K562 (cell line): ENCODE measurements at regions not wholly inside any gene's neighbourhood (a gene's known extent, or its start where the extent isn't known, plus 50 kb on each side); places are given as distances from the start of the nearest gene placed in this dataset.

Experiments used
- ATAC-seq: fragments of 200-7000 bp; cut with Tn5 transposase; 3 replicates; pipeline ENCODE4 v1.9.1; 2020; ENCODE audit warnings: moderate library complexity
- BruUV-seq: library from RNA; stranded (reverse); fragments of 400-500 nt; replicated peaks from 2 replicates; lab custom pipeline; 2021; lab: Mats Ljungman, UMichigan
- CTCF ChIA-PET: fragments of 300-600 bp; formaldehyde crosslinking; extraction: SDS; loops from one replicate; lab custom pipeline; 2021; ENCODE audit warnings: low intra/inter-chr PET ratio; lab: Yijun Ruan, JAX
- POLR2A ChIA-PET: fragments of 300-600, 350-650 bp; sonication (Branson Sonifier 250); formaldehyde crosslinking; extraction: SDS; loops from one replicate; lab custom pipeline; 2021; ENCODE audit warnings: antibody characterized with exemption, inconsistent platforms; lab: Yijun Ruan, JAX
- DNase-seq, 4 experiments: peaks; one replicate each; pipeline versions ENCODE4 v3.0.0 to v3.0.0-alpha.2; 2011 to 2018; ENCODE audit warnings: low spot score in 3 of 4, mixed read lengths in 3 of 4; ENCODE audit errors: extremely low read depth in 1 of 4
- FAIRE-seq: peaks from 2 replicates; lab custom pipeline; 2011; peaks lifted over from hg19 to GRCh38; lab: Jason Lieb, UNC
- H2AFZ ChIP-seq: 2 replicates; pipeline ENCODE4 v1.6.0; 2011; ENCODE audit warnings: low read depth, low read length, control low read depth, inconsistent platforms
- H3K27ac ChIP-seq: fragments of 200-600 bp; 3 replicates; pipeline ENCODE4 v1.8.0; 2011; ENCODE audit warnings: low read depth, mild to moderate bottlenecking, control low read depth, inconsistent platforms, low read length, moderate library complexity, mixed read lengths; ENCODE audit errors: extremely low read depth
- H3K27me3 ChIP-seq, 2 experiments: fragments of 300-600 bp in 1 of 2; 2 replicates in 1 of 2; 3 replicates in 1 of 2; pipeline versions ENCODE4 v1.6.0 to v1.8.0; 2011; ENCODE audit warnings: inconsistent platforms in 2 of 2, low read length in 2 of 2, mild to moderate bottlenecking in 1 of 2, mixed read lengths in 1 of 2, moderate library complexity in 1 of 2; ENCODE audit not compliant: control insufficient read depth in 2 of 2, insufficient read depth in 2 of 2
- H3K36me3 ChIP-seq: fragments of 300-600 bp; 3 replicates; pipeline ENCODE4 v1.8.0; 2011; ENCODE audit warnings: mild to moderate bottlenecking, low read length, inconsistent platforms; ENCODE audit not compliant: control insufficient read depth, insufficient read depth
- H3K4me1 ChIP-seq, 2 experiments: fragments of 200-600 bp in 1 of 2; replicated peaks in 1 of 2; 2 replicates in 1 of 2; 3 replicates in 1 of 2; pipeline versions ENCODE4 v1.5.1 to v1.8.0; 2011; ENCODE audit warnings: inconsistent platforms in 2 of 2, low read length in 2 of 2, mild to moderate bottlenecking in 1 of 2, mixed read lengths in 1 of 2, moderate library complexity in 1 of 2; ENCODE audit not compliant: control insufficient read depth in 2 of 2, insufficient read depth in 2 of 2
- H3K4me2 ChIP-seq: 2 replicates; pipeline ENCODE4 v1.6.1; 2011; ENCODE audit warnings: low read length, control low read depth, inconsistent platforms, mixed read lengths; ENCODE audit not compliant: insufficient read depth
- H3K4me3 ChIP-seq: fragments of 200-600 bp; sonication (generic), shearing (Covaris generic); 2 replicates; pipeline ENCODE4 v1.5.1; 2016; ENCODE audit warnings: control low read depth, inconsistent platforms
- H3K79me2 ChIP-seq: fragments of 200-600 bp; 3 replicates; pipeline ENCODE4 v1.8.0; 2011; ENCODE audit warnings: low read length, inconsistent platforms; ENCODE audit not compliant: control insufficient read depth, insufficient read depth
- H3K9ac ChIP-seq, 2 experiments: 2 replicates each; pipeline versions ENCODE4 v1.6.0 to v1.6.1; 2011; ENCODE audit warnings: low read depth in 2 of 2, low read length in 2 of 2, control low read depth in 1 of 2, inconsistent platforms in 1 of 2, mild to moderate bottlenecking in 1 of 2, mixed read lengths in 1 of 2; ENCODE audit not compliant: insufficient read depth in 1 of 2
- H3K9me1 ChIP-seq: one replicate; pipeline ENCODE4 v1.6.0; 2011; ENCODE audit warnings: inconsistent platforms, mild to moderate bottlenecking, low read length, moderate library complexity; ENCODE audit not compliant: control insufficient read depth, insufficient read depth
- H3K9me3 ChIP-seq: replicated peaks from 2 replicates; pipeline ENCODE4 v1.5.1; 2011; ENCODE audit warnings: low read depth, low read length, inconsistent platforms; ENCODE audit not compliant: control insufficient read depth, insufficient read depth
- H4K20me1 ChIP-seq: replicated peaks from 2 replicates; pipeline ENCODE4 v1.6.1; 2011; ENCODE audit warnings: low read length, inconsistent platforms, mixed read lengths; ENCODE audit not compliant: control insufficient read depth, insufficient read depth
- HOXB6 ChIP-seq: fragments of 250-450 bp; sonication (Bioruptor Pico); IDR thresholded peaks from 2 replicates; pipeline ENCODE4 v1.5.1; 2022; ENCODE audit warnings: mild to moderate bottlenecking, borderline replicate concordance
- KDM1A ChIP-seq, 2 experiments: fragments of 450-650 bp; IDR thresholded peaks; 2 replicates each; pipeline ENCODE4 v1.6.1; 2016; ENCODE audit warnings: mild to moderate bottlenecking in 2 of 2
- NFE2L1 ChIP-seq: fragments of 450-650 bp; IDR thresholded peaks from 2 replicates; pipeline ENCODE4 v1.6.1; 2016; ENCODE audit warnings: missing genetic modification characterization, low read depth, mild to moderate bottlenecking, missing compliant biosample characterization, moderate library complexity, borderline replicate concordance
- SNRNP70 ChIP-seq: fragments of 200-400 bp; formaldehyde crosslinking; optimal IDR thresholded peaks from 2 replicates; pipeline ENCODE3; 2017; ENCODE audit warnings: low read depth, low read length
- WGBS: fragments of 100-300 bp; shearing (Covaris generic); methylation state at CpG from one replicate; pipeline ENCODE4 v1.1.6; 2016; ENCODE audit warnings: low coverage, mixed read lengths; ENCODE audit not compliant: insufficient coverage; ENCODE audit errors: missing lambda C conversion rate; 5-methylcytosine and 5-hydroxymethylcytosine counted together
- in situ Hi-C: fragments of 300-500 bp; cut with MboI; formaldehyde crosslinking; loops from 4 replicates; pipeline ENCODE4 v1.15.0; 2018; ENCODE audit warnings: inconsistent platforms, mixed read lengths
- intact Hi-C: fragments of 100-400 bp; cut with micrococcal nuclease; formaldehyde crosslinking; loops from 2 replicates; pipeline ENCODE4 v1.14.2; 2022
- TF ChIP-seq, protein P1 (sequence below): fragments of 450-650 bp; IDR thresholded peaks from 2 replicates; pipeline ENCODE4 v1.6.1; 2016; ENCODE audit warnings: missing biosample characterization, missing genetic modification characterization
- TF ChIP-seq, protein P2 (sequence below), 2 experiments: fragments of 450-650 bp in 1 of 2; sonication (generic) in 1 of 2; formaldehyde crosslinking in 1 of 2; IDR thresholded peaks in 1 of 2; conservative IDR thresholded peaks in 1 of 2; 2 replicates each; pipeline versions ENCODE4 v1.6.1 to v1.8.1; 2016 to 2023; ENCODE audit warnings: mild to moderate bottlenecking in 2 of 2, moderate library complexity in 2 of 2, inconsistent platforms in 1 of 2, missing genetic modification reagents in 1 of 2

DNA sequence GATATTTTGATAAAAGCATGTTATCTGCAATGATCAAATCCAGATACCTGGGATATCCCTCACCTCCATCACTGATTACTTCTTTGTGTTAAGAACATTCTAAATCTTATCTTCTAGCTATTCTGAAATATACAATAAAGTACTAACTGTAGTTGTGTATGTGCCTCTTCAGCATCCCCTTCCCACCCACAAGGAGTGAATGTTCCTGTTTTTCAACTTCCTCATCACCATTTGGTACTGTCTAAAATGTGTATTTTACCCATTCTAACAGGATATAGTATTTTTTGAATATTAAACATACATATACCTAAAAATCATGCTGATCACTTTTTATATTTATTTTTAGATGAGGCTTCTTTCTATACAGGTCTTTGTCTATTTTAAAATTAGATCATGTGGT is 1252.6 kb downstream of the TMEM121 start:
- Histone ChIP-seq H3K9ac (no peak overlapping the region), H3K4me1 (no peaks in the 10 kb centered on the region), H2AFZ (no peak overlapping the region), H3K27me3 (no peaks in the 10 kb centered on the region), H3K36me3 (no peaks in the 10 kb centered on the region), H3K9me1 (no peaks in the 10 kb centered on the region), H3K4me3 (no peak overlapping the region), H3K9me3 (no peaks in the 10 kb centered on the region), H4K20me1 (no peaks in the 10 kb centered on the region), H3K79me2 (no peaks in the 10 kb centered on the region), H3K4me2 (no peak overlapping the region), H3K27ac (no peak overlapping the region)
- no TSS peak for BruUV-seq
- TF ChIP-seq NFE2L1 (tag) (no peak), HOXB6 (CRISPR knock-in tag) (no peak), SNRNP70 (no peak)
- in situ Hi-C loops: no loop called here
- FAIRE-seq (no peak), DNase-seq (no peak), ATAC-seq (no peak)
- POLR2A ChIA-PET: no interaction called here
- intact Hi-C loops: no loop called here
- CTCF ChIA-PET: no interaction called here

DNA sequence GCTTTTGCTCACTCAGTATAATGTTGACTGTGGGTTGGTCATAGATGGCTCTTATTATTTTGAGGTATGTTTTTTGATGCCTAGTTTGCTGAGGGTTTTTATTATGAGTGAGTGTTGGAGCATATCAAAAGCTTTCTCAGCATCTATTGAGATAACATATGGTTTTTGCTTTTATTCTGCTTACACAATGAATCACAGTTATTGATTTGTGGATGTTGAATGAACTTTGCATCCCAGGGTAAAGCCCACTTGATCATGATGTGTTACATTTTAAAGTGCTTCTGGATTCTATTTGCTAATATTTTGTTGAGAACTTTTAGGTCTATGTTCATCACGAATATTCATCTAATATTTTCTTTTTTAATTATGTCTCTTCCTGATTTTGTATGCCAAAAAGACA is 1260.3 kb downstream of the TMEM121 start:
- intact Hi-C loops: no loop called here

More for the DNA sequence above, 1260.3 kb downstream of the TMEM121 start:
- no peaks in the 10 kb centered on the region for H3K9me3 ChIP-seq
- no peak overlapping the region for H3K27ac ChIP-seq
- in situ Hi-C loops: no loop called here
- H3K79me2 ChIP-seq: no peaks in the 10 kb centered on the region
- WGBS: 0% methylated on average over 1 of the region's 1 CpG
- no peak for FAIRE-seq
- no peak overlapping the region for H3K4me3 ChIP-seq
- H2AFZ ChIP-seq: no peak overlapping the region
- no peak overlapping the region for H3K9ac ChIP-seq
- no peak for ATAC-seq
- no peaks in the 10 kb centered on the region for H4K20me1 ChIP-seq
- no peaks in the 10 kb centered on the region for H3K27me3 ChIP-seq
- POLR2A ChIA-PET: no interaction called here
- CTCF ChIA-PET: no interaction called here
- no TSS peak for BruUV-seq
- no peak overlapping the region for H3K4me2 ChIP-seq
- H3K9me1 ChIP-seq: no peaks in the 10 kb centered on the region
- no peaks in the 10 kb centered on the region for H3K36me3 ChIP-seq
- no peak for DNase-seq
- no peak for TF ChIP-seq KDM1A (IDR thresholded peaks at IDR 0.05)
- TF ChIP-seq, protein P1, sequence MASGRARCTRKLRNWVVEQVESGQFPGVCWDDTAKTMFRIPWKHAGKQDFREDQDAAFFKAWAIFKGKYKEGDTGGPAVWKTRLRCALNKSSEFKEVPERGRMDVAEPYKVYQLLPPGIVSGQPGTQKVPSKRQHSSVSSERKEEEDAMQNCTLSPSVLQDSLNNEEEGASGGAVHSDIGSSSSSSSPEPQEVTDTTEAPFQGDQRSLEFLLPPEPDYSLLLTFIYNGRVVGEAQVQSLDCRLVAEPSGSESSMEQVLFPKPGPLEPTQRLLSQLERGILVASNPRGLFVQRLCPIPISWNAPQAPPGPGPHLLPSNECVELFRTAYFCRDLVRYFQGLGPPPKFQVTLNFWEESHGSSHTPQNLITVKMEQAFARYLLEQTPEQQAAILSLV (tag): no peak
- TF ChIP-seq, protein P2, sequence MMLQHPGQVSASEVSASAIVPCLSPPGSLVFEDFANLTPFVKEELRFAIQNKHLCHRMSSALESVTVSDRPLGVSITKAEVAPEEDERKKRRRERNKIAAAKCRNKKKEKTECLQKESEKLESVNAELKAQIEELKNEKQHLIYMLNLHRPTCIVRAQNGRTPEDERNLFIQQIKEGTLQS (IDR thresholded peaks at IDR 0.05): no peak
- TF ChIP-seq, protein P2 (CRISPR knock-in tag; conservative IDR thresholded peaks at IDR 0.05): no peak
- no peaks in the 10 kb centered on the region for H3K4me1 ChIP-seq
